Left renal pelvis (tissue), 4 donors: ENCODE measurements at regions not wholly inside any gene's neighbourhood (a gene's known extent, or its start where the extent isn't known, plus 50 kb on each side); places are given as distances from the start of the nearest gene placed in this dataset.

ENCODE experiments used
- DNase-seq, 4 donors: peaks; one replicate each; pipeline ENCODE4 v3.0.0-alpha.2; 2013; ENCODE audit warnings: low read depth in 4 of 4, low spot score in 3 of 4

- DNase-seq: no peak
Observed at GRCh38 chr2:223701761-223702160, 99.6 kb upstream of the SCG2 start.

GRCh38 chr2:223700221-223700620 is 98.1 kb upstream of the SCG2 start:
- DNase-seq: no peak

GRCh38 chr2:223697892-223698645 is 95.9 kb upstream of the SCG2 start:
- DNase-seq: no peak

- DNase-seq: no peak
Observed at GRCh38 chr2:223697316-223697891, 95.2 kb upstream of the SCG2 start.

GRCh38 chr2:223696719-223697118 is 94.6 kb upstream of the SCG2 start:
- no peak for DNase-seq

GRCh38 chr2:223692191-223692947 is 90.2 kb upstream of the SCG2 start:
- peak in 3 of 4 donors; percentile 3 to 10 (median 7) for DNase-seq

GRCh38 chr2:223688094-223688835 is 86.1 kb upstream of the SCG2 start:
- no peak for DNase-seq

- DNase-seq: no peak
Observed at GRCh38 chr2:223681125-223681524, 79.0 kb upstream of the SCG2 start.

GRCh38 chr2:223674998-223675609 is 72.9 kb upstream of the SCG2 start:
- peak in 1 of 4 donors; percentile 6 for DNase-seq

- DNase-seq: no peak
Observed at GRCh38 chr2:223669453-223670225, 67.5 kb upstream of the SCG2 start.

GRCh38 chr2:223668302-223668998 is 66.3 kb upstream of the SCG2 start:
- no peak for DNase-seq

GRCh38 chr2:223654384-223654915 is 52.3 kb upstream of the SCG2 start:
- DNase-seq: no peak

GRCh38 chr2:223652902-223653301 is 50.7 kb upstream of the SCG2 start:
- DNase-seq: no peak

- no peak for DNase-seq
Observed at GRCh38 chr2:223652122-223652521, 50.0 kb upstream of the SCG2 start.
